Calu3 (cell line): ENCODE measurements at regions not wholly inside any gene's neighbourhood (a gene's known extent, or its start where the extent isn't known, plus 50 kb on each side); places are given as distances from the start of the nearest gene placed in this dataset.

Experiments used
- BruUV-seq: library from RNA; stranded (reverse); fragments of 400-500 nt; replicated peaks from 2 replicates; lab custom pipeline; 2021; lab: Mats Ljungman, UMichigan
- CTCF ChIA-PET: fragments of 300-600 bp; sonication (Branson Sonifier 250); formaldehyde crosslinking; loops from one replicate; lab custom pipeline; 2022; ENCODE audit warnings: antibody characterized with exemption; lab: Charles Lee
- DNase-seq: peaks from one replicate; pipeline ENCODE4 v3.0.0; 2022
- H3K27ac Mint-ChIP-seq: one replicate; pipeline ENCODE4 v1.8.0; 2022; ENCODE audit warnings: mixed read lengths; ENCODE audit not compliant: unreplicated experiment
- H3K27me3 Mint-ChIP-seq: one replicate; pipeline ENCODE4 v1.8.0; 2022; ENCODE audit warnings: mixed read lengths; ENCODE audit not compliant: unreplicated experiment
- H3K36me3 Mint-ChIP-seq: one replicate; pipeline ENCODE4 v1.8.0; 2022; ENCODE audit warnings: mild to moderate bottlenecking, moderate library complexity, mixed read lengths; ENCODE audit not compliant: insufficient read depth, unreplicated experiment
- H3K4me1 Mint-ChIP-seq: one replicate; pipeline ENCODE4 v1.8.0; 2022; ENCODE audit warnings: mild to moderate bottlenecking, low read depth, mixed read lengths; ENCODE audit not compliant: unreplicated experiment
- H3K4me3 Mint-ChIP-seq: one replicate; pipeline ENCODE4 v1.8.0; 2022; ENCODE audit warnings: mild to moderate bottlenecking, low read depth, moderate library complexity, mixed read lengths; ENCODE audit not compliant: unreplicated experiment
- H3K9me3 Mint-ChIP-seq: one replicate; pipeline ENCODE4 v1.8.0; 2022; ENCODE audit warnings: low read depth, mixed read lengths; ENCODE audit not compliant: unreplicated experiment
- CTCF ChIP-seq: fragments of 200-600 bp; IDR thresholded peaks from one replicate; pipeline ENCODE4 v1.8.0; 2022; ENCODE audit warnings: antibody characterized with exemption; ENCODE audit not compliant: unreplicated experiment
- intact Hi-C: fragments of 100-400 bp; cut with micrococcal nuclease; formaldehyde crosslinking; loops from one replicate; pipeline ENCODE4 v1.10.0; 2022; ENCODE audit not compliant: unreplicated experiment

GRCh38 chr9:135275163-135275562 lies 187.7 kb downstream of the OLFM1 start:
- H3K27ac Mint-ChIP-seq: no peak overlapping the region
- no peak overlapping the region for H3K4me3 Mint-ChIP-seq
- intact Hi-C loops: no loop called here
- BruUV-seq: no TSS peak
- no peak for DNase-seq
- CTCF ChIA-PET: no interaction called here
- peaks cover 31% of the 10 kb centered on the region for H3K27me3 Mint-ChIP-seq
- H3K9me3 Mint-ChIP-seq: no peaks in the 10 kb centered on the region
- no peak for TF ChIP-seq CTCF
- no peaks in the 10 kb centered on the region for H3K4me1 Mint-ChIP-seq
- peaks cover under 1% of the 10 kb centered on the region for H3K36me3 Mint-ChIP-seq

DNA sequence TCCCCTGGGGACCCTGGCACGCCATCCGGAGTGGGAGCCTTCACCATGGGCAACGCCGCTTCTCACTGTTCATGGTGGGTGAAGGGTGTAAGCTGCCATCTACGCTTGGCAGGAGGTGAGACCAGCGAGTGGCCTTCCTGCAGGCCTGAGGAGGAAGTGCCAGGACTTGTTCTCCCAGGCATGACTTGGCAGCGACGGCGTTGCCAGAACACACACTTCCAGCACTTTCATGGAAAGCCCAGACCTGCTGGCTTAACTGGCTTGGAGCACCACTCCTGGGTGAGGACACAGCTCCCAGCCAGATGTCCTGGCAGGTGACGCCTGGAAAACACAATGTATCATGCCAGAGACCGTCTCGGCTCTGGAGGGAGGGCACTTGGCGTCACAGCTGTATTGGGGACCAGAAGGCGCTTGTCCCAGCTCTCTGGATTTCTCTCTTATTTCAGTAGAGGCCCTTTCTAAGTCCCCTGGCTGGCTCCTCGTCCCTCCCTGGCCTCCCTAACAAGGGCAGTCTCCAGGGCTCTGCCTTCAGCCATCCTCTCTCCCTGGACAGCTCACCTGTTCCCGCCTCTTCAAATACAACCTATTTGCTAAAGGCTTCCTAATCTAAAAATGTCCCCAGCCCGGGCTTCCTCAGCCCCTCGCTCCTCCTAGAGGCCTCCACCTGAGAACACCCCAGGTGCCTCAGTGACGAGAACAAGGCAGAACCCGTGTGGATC lies 188.3 kb downstream of the OLFM1 start:
- Mint-ChIP-seq H3K36me3 (no peaks in the 10 kb centered on the region), H3K4me3 (no peak overlapping the region), H3K9me3 (no peaks in the 10 kb centered on the region), H3K27me3 (peaks cover 36% of the 10 kb centered on the region), H3K4me1 (no peaks in the 10 kb centered on the region), H3K27ac (no peak overlapping the region)
- DNase-seq: no peak
- CTCF ChIA-PET: no interaction called here
- no TSS peak for BruUV-seq
- intact Hi-C loops: no loop called here
- TF ChIP-seq CTCF: no peak

DNA sequence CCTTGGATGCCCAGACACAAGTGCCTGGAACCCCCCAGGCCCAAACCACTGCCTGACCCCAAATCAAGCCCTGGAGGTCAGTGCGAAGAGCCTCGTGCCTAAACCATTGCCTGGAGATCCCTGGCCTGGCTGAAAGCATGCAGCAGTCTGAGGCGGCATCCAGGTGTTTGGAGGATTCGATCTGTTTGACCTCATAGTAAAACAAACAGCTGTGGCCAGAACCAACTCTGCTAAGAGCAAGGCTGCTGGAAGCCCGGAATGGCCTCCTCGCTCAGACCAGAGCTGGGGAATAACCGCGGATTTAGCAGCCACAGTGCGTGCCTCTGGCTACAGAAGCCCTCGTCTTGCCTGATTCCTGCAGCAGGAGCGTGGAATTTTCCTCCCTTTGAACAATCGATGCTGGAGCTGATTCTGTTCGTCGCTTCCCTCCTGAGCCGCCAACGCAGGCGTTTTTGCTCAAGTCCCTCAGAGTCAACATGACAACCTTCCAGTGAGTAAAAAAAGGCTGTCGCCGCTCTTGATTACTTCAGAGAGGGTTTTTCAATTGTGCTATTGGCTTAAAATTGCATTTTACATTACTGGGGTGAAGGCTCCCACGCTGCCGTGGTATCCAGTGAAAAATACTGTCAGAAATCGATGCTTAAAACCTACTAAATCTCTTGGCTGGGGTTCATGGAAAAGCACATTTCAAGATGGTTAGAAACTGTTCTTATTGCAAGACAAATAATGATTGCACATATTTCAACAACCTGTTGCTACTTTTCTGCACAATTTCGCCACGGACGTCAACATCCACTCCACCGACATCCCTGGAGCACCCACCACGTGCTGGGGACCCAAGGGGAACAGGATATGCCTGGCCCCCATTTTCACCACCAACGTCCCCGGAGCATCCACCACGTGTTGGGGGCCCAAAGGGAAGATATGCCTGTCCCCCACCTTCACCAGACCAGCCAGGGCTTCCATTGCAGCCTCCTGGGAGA lies 190.0 kb downstream of the OLFM1 start:
- peaks cover 5% of the 10 kb centered on the region for H3K36me3 Mint-ChIP-seq

More for the DNA sequence above, 190.0 kb downstream of the OLFM1 start:
- no peak for TF ChIP-seq CTCF
- BruUV-seq: no TSS peak
- DNase-seq: no peak
- Mint-ChIP-seq H3K9me3 (no peaks in the 10 kb centered on the region), H3K27ac (no peak overlapping the region), H3K4me1 (no peaks in the 10 kb centered on the region), H3K27me3 (peaks cover 36% of the 10 kb centered on the region), H3K4me3 (no peak overlapping the region)
- CTCF ChIA-PET: no interaction called here
- intact Hi-C loops: no loop called here
